ENCODE measurements at regions not wholly inside any gene's neighbourhood (a gene's known extent, or its start where the extent isn't known, plus 50 kb on each side); places are given as distances from the start of the nearest gene placed in this dataset.

DNA sequence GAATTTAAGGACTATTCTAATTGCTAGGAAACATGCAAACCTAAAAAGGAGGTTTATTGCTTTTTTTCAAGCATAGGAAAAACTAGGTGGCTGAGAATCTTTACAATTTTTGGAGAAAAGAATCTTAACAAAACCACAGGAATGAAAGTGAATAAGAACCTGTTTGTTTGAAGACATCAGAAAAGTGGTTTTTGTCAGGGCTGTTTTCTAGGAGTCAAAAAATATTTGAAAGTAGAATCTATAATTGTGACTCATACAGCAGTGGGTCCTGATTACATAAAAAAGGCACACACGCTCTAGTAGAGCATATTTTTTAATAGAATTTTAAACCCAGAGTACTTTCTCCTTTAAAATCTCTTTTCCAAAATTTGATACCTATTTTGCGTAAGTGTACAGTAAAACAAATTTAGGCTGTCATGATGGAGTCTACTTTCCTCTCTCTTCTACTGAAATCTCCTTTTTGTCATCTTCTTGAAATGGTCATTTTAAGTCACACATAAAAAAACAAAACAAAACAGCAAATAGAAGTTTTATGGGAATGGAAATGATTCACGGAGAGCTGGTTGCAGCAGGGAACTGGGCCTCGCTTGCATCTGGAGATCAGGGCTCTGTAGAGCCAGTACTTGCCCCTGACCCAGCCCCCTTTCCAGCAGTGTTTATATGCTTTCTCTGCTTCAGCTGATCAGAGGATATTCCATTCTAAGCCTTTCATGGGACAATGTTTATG is 59.1 kb upstream of the PELI1 start:
- peak overlapping the region; percentile 75 for H3K27ac ChIP-seq (ENCODE audit: low read length)
- peak overlapping the region; percentile 60 for H3K9ac ChIP-seq (ENCODE audit: low read length)
- H3K9me3 ChIP-seq (replicated peaks; ENCODE audit: insufficient read depth, low read length): no peaks in the 10 kb centered on the region
- no peaks in the 10 kb centered on the region for H3K27me3 ChIP-seq (replicated peaks; ENCODE audit: insufficient read depth, low read length)
- peaks cover 53% of the 10 kb centered on the region for H3K4me1 ChIP-seq (ENCODE audit: low read length)
- no peaks in the 10 kb centered on the region for H3K36me3 ChIP-seq (replicated peaks; ENCODE audit: insufficient read depth, low read length)
- no peaks in the 10 kb centered on the region for H3K9me2 ChIP-seq (replicated peaks; ENCODE audit: insufficient read depth, low read length)
- H3K4me3 ChIP-seq (ENCODE audit: low read length): peak overlapping the region; percentile 43
- TF ChIP-seq EZH2 (optimal IDR thresholded peaks at IDR 0.05; ENCODE audit: low read depth, low read length) (no peak), CTCF (IDR thresholded peaks at IDR 0.05; ENCODE audit: low read length) (no peak), EZH2phosphoT487 (IDR thresholded peaks at IDR 0.05; ENCODE audit: low read length) (no peak)
- no peaks in the 10 kb centered on the region for H3K79me2 ChIP-seq (ENCODE audit: low read length)
- DNase-seq: peak; percentile 23
- H4K20me1 ChIP-seq (ENCODE audit: insufficient read depth, low read length): no peaks in the 10 kb centered on the region
- peaks cover 39% of the 10 kb centered on the region; the same call in 1 of the 2 replicates for H3F3A ChIP-seq (ENCODE audit: insufficient read depth, low read length)
- H2AFZ ChIP-seq (ENCODE audit: low read length): peak overlapping the region; percentile 46; the same call in 1 of the 2 replicates
- peak overlapping the region; percentile 85 for H3K4me2 ChIP-seq (ENCODE audit: low read depth, low read length)

- Histone ChIP-seq H3K9ac (ENCODE audit: low read length) (peak overlapping the region; percentile 60), H2AFZ (ENCODE audit: low read length) (peak overlapping the region; percentile 46), H3K9me2 (replicated peaks; ENCODE audit: insufficient read depth, low read length) (no peaks in the 10 kb centered on the region), H3K4me3 (ENCODE audit: low read length) (peak overlapping the region; percentile 43), H3K4me1 (ENCODE audit: low read length) (peaks cover 53% of the 10 kb centered on the region), H3K36me3 (replicated peaks; ENCODE audit: insufficient read depth, low read length) (no peaks in the 10 kb centered on the region), H3K27ac (ENCODE audit: low read length) (peak overlapping the region; percentile 75), H3K4me2 (ENCODE audit: low read depth, low read length) (peak overlapping the region; percentile 85), H4K20me1 (ENCODE audit: insufficient read depth, low read length) (no peaks in the 10 kb centered on the region), H3K27me3 (replicated peaks; ENCODE audit: insufficient read depth, low read length) (no peaks in the 10 kb centered on the region), H3K9me3 (replicated peaks; ENCODE audit: insufficient read depth, low read length) (no peaks in the 10 kb centered on the region), H3F3A (ENCODE audit: insufficient read depth, low read length) (peaks cover 39% of the 10 kb centered on the region; the same call in 1 of the 2 replicates), H3K79me2 (ENCODE audit: low read length) (no peaks in the 10 kb centered on the region)
- peak; percentile 80 for DNase-seq
- TF ChIP-seq EZH2 (optimal IDR thresholded peaks at IDR 0.05; ENCODE audit: low read depth, low read length) (no peak), EZH2phosphoT487 (IDR thresholded peaks at IDR 0.05; ENCODE audit: low read length) (no peak), CTCF (IDR thresholded peaks at IDR 0.05; ENCODE audit: low read length) (no peak)
Observed at GRCh38 chr2:64203858-64204632, 59.8 kb upstream of the PELI1 start.

DNA sequence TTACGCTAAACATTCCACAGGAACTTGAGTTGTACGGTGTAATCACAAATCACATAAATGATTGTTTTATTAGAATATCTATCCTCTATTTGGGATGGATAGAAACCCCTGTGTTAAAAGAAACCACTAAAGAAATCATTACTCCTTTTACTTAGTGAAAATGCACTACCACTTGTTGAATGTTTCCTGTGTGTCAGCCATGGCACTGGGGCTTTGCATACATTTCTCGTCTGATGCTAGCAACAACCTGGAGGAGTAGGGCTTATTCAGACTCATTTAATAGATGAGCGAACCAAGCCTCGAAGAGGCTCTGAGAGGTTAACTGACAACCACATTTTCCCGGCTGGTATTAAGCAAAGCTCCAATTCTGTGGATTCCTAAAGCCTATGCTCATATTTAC is 60.5 kb upstream of the PELI1 start:
- DNase-seq: no peak
- H3K27me3 ChIP-seq (replicated peaks; ENCODE audit: insufficient read depth, low read length): no peaks in the 10 kb centered on the region
- no peaks in the 10 kb centered on the region for H3K9me2 ChIP-seq (replicated peaks; ENCODE audit: insufficient read depth, low read length)
- H3K9ac ChIP-seq (ENCODE audit: low read length): peak overlapping the region; percentile 60; the same call in 1 of the 2 replicates
- no peaks in the 10 kb centered on the region for H3K36me3 ChIP-seq (replicated peaks; ENCODE audit: insufficient read depth, low read length)
- H3K4me1 ChIP-seq (ENCODE audit: low read length): peaks cover 53% of the 10 kb centered on the region
- H3K4me2 ChIP-seq (ENCODE audit: low read depth, low read length): peak overlapping the region; percentile 85
- peak overlapping the region; percentile 46 for H2AFZ ChIP-seq (ENCODE audit: low read length)
- peaks cover 41% of the 10 kb centered on the region for H3F3A ChIP-seq (ENCODE audit: insufficient read depth, low read length)
- no peaks in the 10 kb centered on the region for H3K79me2 ChIP-seq (ENCODE audit: low read length)
- 0 out of 2 replicates have a peak overlapping the region, but pooled peaks have one; percentile 43 for H3K4me3 ChIP-seq (ENCODE audit: low read length)
- no peak for TF ChIP-seq CTCF (IDR thresholded peaks at IDR 0.05; ENCODE audit: low read length)
- no peak for TF ChIP-seq EZH2 (optimal IDR thresholded peaks at IDR 0.05; ENCODE audit: low read depth, low read length)
- TF ChIP-seq EZH2phosphoT487 (IDR thresholded peaks at IDR 0.05; ENCODE audit: low read length): no peak
- no peaks in the 10 kb centered on the region for H4K20me1 ChIP-seq (ENCODE audit: insufficient read depth, low read length)
- H3K9me3 ChIP-seq (replicated peaks; ENCODE audit: insufficient read depth, low read length): no peaks in the 10 kb centered on the region
- H3K27ac ChIP-seq (ENCODE audit: low read length): peak overlapping the region; percentile 75; the same call in 1 of the 2 replicates
